ENCODE measurements at regions not wholly inside any gene's neighbourhood (a gene's known extent, or its start where the extent isn't known, plus 50 kb on each side); places are given as distances from the start of the nearest gene placed in this dataset.
A peak's percentile ranks its signal among the peaks of the same experiment; 100 is the strongest.

DNA sequence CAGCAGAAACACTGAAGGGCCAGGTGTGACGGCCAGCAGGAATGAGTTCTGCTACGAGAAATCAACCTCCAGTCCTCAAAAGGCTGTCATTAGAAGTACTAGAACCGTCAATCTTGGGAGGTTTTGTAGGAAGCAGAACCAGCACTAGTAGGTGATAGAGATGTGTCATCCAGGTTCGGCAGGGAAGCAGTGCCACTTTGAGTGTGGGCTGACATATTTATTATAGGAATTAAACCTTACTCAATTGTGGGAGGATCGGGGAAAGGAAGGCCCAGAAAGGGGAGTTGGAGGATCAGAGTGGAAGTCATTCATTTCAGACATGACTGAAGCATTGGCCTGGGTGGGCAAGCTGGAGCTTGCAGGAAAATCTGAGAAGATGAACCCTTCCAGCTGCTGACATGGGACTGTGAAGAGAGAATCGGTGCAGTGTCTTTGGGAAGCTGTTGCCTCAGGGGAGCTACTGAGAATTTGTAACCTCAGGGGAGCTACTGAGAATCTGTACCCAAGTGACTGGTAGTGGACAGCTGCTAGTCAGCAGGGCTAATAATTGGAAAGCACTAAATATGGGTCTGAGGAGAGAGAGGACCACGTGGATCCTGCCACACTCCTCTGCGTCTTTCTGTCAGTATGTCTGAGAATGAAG, 177.4 kb downstream of the SPRY1 start:
- DNase-seq (ENCODE audit: low read depth) = no peak

DNA sequence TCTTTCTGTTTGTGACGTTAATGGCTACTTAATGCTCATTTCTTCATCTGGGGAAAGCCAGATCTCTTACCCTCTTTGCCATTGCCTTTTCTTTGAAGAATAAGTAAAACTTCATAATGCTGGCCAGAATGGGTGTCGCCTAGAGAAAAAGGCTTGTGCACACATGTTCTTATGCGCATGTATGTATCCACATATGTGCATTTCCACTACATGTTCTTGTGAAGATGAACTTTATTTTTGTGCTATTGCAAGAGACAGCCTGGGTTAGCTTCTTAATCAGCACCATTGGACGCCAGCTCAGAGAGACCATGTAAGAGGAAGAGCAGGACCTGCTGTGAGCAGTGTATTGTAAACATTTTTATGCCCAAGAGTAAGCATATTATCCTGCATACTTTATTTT, 178.7 kb downstream of the SPRY1 start:
- no peak for DNase-seq (ENCODE audit: low read depth)

DNA sequence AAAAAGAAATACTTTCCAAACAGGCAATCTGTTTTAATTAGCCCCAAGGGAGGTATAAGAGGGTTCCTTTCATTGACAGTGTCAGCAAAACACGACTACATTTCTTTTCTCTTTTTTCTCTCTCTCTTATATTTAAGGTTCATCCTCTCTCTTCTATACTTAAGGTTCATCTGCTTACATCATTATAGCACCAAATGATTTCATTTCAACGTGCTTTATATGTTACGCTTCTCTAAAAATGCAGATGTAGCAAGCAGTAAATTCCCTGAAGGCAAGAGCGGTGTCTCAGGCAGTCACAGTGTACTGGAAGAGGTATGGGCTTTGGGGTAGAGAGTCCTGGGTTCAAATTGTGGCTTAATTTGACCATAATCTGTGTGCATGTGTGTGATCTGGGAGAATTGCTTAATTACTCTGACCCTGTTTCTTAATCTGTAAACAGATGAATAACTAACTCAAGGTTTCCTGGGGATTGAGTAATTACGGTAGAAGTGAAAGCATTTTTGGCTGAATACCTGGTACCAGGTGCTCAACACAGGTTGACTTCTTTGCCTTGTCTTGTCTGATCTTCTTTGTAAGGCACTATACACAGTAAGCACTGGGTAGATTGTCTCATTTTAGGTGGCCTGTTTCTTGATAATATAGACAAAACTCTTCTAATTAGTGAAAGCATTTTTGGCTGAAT, 180.8 kb downstream of the SPRY1 start:
- no peak for DNase-seq (ENCODE audit: low read depth)

DNA sequence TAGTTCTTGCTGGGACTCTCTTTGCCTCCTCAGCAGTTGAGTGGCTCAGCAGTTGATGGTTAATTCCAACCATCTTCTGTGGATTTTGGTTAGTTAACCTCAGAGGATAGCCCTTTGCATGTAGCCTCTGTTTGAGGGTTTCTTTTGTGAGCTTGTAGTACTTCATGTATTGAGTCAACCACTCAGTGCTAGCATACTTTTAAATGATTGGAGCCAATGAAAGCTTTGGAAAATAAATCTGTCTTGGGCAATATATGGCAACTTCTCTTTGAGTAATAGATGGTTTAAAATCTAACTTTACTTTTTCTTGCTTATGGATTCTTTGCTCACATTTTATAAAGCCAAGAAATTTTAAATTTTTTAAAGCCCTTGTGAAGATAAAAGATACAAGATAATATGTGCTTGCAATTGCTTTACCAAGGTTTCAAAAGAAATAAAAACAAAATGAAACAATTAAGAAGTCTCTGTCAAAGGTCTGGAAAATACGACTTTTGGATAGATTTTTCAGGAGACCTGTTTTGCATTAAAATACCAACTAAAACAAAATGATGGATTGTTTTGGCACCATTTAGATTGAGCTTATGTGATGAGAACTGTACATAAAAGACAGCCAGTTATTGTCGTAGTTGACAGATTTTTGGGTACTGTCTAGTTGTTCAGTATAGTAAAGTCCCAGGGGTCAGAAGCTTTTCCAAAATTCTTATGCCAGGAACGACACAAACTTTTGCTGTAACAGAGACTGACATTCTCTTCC, 181.9 kb downstream of the SPRY1 start:
- DNase-seq (ENCODE audit: low read depth) = no peak

DNA sequence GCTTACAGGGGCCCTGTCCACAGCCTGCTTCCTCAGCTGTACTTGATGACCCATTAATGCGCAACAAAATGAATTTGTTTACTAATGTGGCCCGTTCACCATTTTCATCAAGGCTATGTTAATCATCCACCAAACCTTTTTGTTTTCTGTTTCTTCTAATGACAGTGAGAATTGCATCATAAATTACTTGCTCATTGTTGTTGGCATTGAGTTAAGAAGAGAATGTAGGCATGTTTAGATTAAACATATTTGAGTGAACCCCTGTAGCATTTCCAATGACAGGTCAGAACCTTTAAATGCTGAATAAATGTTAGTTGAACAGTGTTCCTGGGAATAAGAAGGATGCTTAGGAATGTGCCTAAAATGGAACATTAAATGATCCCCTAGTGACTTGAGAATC, 183.4 kb downstream of the SPRY1 start:
- no peak for DNase-seq (ENCODE audit: low read depth)

DNA sequence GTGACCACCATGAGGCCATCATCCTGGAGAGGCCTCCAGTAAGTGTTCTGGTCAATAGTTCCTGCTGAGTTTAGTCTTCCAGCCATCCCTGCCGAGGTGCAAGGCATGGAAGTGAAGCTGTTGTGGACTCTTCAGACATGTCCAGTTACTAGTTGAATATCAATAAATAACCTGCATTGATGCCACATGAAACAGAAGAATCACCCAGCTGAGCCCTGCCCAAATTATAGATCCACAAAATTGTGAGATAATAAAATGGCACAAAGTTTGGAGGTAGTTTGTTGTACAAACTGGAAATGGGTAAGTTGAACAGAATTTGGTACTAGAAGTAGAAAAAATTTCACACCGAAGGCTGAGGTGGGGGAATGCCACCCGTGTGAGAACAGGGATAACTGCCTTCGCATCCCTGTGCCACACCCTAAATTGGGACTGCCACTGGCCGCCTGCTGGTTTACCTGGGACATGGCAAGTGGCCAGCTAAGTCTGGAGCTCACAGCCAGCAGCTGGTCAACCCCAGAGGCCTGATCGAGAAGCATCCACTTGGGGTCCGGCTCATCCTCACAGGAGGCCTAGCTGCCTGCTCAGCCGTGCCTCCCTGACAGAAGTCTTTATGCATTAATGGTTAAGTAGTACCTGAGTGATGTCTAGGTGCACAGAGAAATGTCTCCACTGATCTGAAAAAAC, 184.5 kb downstream of the SPRY1 start:
- no peak for DNase-seq (ENCODE audit: low read depth)

DNA sequence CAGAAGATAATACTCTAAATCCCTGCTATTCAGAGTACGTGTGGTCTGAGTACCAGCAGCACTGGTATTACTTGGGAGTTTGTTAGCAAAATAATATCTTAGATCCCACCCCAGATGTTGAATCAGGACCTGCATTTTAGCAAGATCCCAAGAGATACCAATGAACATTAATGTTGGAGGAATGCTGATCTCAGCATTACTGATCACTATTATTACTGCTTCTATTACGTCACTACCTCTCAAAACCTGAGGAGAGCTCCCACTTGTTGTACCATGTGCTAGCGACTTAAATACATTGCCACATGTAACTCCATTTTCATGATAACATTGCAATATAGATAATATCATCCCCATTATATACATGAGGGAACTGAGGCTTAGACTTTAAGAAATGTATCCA, 185.2 kb downstream of the SPRY1 start:
- no peak for DNase-seq (ENCODE audit: low read depth)

DNA sequence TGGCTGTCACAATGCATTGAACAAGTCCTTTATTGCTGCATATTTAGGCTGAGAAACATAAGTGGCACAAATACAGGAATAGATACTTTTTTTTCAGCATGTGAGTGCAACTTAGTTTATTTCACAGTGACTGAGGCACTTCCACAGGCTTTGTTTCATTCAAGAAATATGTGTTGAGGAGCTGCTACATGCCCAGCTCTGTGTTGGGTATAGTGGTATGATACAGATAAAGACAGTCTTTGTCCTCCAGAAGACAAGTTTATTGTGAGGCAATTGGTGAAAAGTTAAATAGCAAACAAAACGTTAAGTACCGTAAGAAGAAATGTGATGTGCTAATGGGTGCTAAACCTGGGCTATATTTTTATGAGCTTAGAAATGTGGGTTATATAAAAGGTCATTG, 186.4 kb downstream of the SPRY1 start:
- no peak for DNase-seq (ENCODE audit: low read depth)

DNA sequence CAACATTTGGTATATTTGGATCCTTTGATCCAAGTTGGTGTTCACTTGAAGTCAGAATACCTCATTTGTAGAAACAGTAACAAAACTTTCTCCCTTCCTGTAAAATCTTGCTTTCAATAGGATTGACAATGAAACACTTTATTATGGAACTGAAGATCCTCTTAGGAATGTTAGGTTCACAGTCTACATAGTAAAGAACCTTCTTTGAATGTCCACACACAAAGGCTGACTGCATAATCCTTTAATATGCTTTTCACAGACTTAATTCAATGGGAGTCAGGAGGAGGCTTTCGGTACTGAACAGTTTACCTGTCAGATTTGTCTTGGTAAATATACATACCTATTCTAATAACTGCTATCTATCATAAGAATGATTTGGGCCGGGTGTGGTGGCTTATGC, 188.5 kb downstream of the SPRY1 start:
- DNase-seq (ENCODE audit: low read depth) = no peak

DNA sequence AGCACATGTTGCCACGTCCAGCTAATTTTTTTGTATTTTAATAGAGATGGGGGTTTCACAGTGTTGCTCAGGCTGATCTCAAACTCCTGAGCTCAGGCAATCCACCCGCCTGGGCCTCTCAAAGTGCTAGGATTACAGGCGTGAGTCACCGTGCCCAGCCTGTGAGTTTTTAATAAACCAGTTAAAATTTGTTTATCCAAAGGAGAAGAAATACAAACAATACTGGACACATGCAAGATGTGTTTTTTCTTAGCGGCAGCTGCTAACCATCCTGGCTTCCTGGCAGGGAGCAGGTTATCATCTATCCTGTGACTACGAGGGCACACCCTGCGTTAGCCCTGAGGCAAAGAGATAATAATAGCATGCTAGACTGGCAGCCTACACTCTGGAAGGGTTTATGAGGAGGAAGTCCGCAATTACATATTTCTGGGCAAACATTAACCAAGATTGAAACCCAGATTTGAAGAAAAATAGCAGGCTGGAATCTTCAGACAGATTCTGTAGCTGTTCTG, 191.4 kb downstream of the SPRY1 start:
- no peak for DNase-seq (ENCODE audit: low read depth)

DNA sequence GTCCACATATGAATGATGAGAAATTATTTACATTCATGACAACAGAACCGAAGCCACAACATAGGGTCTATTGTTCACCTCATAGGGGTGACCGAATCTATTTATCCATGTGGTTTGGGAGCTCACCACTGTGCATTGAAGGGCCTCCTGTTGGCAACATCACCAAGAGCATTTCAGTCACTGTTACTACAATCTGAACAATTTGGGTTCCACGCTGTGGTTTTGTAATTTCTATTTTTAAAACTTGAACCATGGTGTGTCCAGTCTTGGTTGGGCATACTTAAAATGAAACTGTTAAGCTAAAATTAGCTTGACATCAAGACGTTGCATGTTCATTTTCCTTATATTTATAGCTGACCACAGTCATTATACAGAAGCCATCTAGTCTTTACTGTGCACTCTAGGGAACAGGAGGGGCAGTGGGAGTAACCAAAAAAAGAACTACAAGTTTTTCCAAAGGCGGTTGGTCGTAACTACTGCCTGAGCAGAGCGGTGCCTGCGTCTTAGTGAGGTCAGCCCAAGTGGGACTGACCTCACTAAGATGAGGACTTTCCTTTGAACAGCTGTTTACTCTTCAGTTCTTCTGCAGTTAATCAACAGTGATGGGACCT, 192.1 kb downstream of the SPRY1 start:
- DNase-seq (ENCODE audit: low read depth) = no peak

DNA sequence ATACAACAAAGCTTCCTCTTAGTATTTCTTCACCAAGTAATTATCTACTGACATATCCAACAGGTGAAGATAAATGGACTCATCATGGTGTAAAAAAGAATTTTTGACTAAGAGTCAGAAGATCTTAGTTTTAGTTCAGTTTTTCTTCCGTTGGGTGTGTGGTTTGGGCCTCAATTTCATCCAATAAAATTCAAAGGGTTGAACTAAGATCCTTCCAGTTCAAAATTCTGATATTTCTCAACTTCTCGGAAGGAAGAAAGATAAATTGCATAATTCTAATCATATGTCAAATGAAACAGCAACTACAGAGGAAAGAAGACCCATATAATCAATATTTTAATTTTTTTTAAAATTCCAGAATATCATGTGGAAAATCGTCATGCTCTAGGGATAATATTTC, 192.7 kb downstream of the SPRY1 start:
- DNase-seq (ENCODE audit: low read depth) = no peak

DNA sequence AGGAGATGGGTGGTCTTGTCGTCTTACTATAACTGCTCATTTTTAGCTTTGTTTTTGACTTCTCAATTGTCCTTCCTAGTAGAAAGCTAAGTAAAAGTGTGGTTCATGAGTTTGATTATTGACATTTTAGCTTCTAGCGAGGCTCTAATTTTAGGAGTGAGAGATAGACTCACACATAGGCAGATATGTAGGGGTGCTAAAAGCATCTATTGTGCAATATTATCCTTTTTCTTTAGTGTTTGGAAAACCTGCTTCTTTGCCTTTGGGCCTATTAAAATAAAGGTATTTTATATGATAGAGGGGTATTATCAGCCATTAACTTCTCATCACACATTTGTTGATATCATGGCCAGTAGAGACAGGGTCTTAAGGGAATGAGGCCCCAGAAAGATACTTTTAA, 195.3 kb downstream of the SPRY1 start:
- no peak for DNase-seq (ENCODE audit: low read depth)

DNA sequence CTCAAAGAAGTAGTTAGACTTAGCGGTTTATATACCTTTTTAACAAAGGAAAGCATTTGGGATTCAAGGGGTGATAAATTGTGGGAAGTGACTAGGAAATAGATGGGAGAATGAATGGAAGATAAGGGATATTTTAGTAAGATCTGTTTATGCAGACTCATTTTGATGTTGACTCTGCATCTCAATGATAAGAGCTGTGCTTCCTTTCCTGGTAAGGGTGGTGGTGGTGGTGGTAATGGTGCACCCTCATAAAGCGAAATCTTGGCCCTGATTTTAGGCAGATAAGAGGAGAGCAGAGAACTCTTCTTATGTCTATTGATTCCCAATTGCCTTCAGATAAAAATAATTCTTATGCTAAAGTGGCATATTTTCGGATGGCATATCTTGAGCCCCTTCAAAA, 197.1 kb downstream of the SPRY1 start:
- DNase-seq (ENCODE audit: low read depth) = no peak

DNA sequence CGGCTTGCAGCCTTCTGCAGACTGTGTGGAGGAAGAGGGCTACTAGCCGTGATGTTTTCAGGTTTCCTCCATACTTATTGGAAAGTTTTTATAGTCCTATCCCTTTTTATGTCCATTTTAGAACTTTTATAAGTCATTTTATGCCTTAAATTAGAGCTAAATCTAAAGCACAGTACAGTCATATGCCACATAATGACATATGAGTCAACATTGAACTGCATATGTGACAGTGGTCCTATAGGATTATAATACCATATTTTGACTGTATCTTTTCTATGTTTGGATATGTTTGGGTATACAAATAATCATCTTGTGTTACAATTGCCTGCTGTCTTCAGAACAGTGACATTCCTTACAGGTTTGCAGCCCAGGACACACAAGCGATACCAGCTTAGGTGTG, 200.2 kb downstream of the SPRY1 start:
- DNase-seq (ENCODE audit: low read depth) = no peak

DNA sequence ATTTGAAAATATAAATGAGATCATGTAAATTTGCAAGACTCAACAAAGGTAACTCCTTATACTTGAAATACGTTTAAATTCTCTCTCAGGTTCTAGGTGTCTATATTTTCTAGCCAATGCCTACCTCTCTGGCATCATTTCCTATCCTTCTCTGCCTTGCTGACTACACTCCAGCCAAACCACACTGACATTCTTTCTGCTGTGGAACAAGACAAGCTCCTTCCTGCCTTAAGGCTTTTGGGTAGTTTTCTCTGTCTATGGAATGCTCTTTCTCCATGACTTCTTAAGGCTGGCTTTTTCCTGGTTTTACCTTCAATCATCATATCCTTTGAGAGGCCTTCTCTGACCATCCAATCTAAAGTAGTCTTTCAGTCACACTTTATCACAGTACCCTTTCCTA, 201.0 kb downstream of the SPRY1 start:
- DNase-seq (ENCODE audit: low read depth) = no peak

DNA sequence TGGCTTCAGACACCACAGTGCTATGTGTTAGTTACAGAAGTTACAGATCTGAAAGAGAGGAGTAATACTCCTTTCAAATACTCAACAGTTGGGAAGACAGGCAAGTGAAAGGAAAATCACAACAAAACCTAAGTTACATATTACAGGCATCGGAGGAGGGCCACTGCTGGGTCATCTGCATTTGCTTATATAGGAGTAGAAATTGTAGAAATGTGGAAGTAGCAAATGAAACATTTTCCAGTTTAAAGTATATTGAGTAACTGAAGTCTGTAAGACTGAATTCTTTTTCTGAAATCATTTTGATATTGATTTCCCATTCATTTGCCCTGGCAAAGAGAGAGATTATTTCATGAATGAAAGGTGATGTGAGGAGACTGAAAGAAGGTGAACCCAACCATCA, 201.7 kb downstream of the SPRY1 start:
- DNase-seq (ENCODE audit: low read depth) = no peak

DNA sequence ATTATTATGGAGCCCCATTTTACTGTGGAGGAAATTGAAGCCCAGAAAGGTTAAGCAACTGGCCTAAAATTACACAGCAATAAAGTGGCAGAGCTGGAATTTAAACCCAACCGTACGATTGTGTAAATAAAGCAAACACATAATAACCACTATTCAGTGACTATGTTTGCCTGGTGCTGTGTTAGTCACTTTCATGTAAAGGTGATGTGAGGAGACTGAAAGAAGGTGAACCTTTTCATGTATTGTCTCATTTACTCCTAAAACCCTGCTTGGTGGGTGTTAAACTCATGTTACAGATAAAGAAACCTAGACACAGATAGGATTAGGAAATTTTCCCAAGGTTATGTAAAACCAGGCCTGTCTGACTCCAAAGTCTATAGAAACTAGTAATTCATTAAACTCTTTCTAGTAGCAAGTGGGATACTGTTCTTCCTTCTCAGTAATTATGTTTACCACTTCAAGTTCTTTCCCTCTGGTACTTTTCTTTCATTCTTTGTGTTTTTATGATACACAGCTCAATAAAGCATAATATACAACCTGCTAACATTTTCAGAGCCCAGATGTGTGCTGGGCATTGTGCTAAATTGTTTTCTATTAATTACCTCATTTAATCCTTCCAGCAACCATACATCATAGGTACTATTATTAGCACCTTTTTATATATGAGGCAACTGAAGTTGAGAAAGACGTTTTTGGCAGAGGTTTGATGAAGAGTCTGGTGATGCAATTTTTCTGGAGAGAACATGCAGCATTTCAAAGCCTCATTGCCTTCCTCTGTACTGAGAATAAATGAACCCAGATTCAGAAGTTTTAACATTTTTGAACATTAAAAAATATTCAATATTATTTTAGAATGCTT, 202.7 kb downstream of the SPRY1 start:
- DNase-seq (ENCODE audit: low read depth) = no peak

DNA sequence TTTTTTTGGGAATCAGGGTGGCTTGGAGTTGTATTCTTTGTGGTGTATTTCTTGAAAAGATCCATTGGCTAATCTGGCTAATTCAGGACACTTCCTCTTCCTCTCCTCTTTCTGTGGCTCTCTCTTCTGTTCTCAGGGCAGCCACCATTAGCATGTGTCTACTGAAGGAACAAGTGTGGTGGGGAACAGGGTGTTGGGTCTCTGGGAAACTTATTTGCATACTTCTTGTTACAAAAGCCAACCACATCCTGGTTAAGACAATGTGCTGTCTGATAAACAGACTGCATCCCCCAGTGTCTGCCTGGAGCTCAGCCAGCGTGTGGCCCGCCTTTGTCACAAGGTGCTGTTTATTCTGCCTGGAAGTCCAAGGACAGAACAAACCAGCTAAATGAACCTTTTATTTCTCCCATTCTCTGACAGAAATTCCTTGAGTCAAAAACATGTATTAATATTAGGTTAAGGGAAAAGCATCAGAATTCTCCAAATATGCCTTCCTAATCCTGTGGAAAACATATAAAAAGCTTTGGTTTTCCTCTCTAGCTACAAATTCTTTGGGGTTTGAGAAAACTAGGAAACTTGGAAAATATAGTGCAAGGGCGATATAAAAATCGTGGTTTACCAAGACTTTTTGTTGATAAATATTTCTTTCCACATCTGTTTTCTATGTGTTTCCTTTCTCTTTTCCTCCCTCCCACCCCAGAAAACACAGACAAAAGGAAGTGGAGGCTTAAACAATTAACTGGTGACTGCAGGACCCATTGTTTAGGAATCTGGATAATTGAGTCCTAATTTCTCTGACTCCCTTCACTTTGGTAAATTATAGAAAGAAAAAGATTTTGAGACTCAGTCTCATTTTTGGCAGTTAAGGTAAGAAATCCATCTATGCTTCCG, 203.6 kb downstream of the SPRY1 start:
- DNase-seq (ENCODE audit: low read depth) = peak; percentile 14

Data from activated T-helper 1 cell treated with Interleukin-2 at 50 U/mL for 16 hours (primary cell).